HG03103 (cell line): ENCODE measurements at regions not wholly inside any gene's neighbourhood (a gene's known extent, or its start where the extent isn't known, plus 50 kb on each side); places are given as distances from the start of the nearest gene placed in this dataset.

Source experiments
- ATAC-seq: cut with Tn5 transposase; IDR thresholded peaks from one replicate; pipeline ENCODE4 v1.9.1; 2021; ENCODE audit warnings: low read depth; ENCODE audit not compliant: unreplicated experiment

GRCh38 chr14:97730706-97731105 lies 933.5 kb downstream of the VRK1 start:
- no peak for ATAC-seq

GRCh38 chr14:97731800-97732199 lies 934.6 kb downstream of the VRK1 start:
- no peak for ATAC-seq

- ATAC-seq, result no peak
Observed at GRCh38 chr14:97747316-97747715, 950.1 kb downstream of the VRK1 start.

- ATAC-seq, result no peak
Observed at GRCh38 chr14:97748616-97749015, 951.4 kb downstream of the VRK1 start.

GRCh38 chr14:97757491-97757890 lies 960.3 kb downstream of the VRK1 start:
- ATAC-seq, result no peak

- no peak for ATAC-seq
Observed at GRCh38 chr14:97760050-97760449, 962.9 kb downstream of the VRK1 start.

GRCh38 chr14:97762386-97762785 lies 965.2 kb downstream of the VRK1 start:
- no peak for ATAC-seq

- ATAC-seq, result no peak
Observed at GRCh38 chr14:97771340-97772045, 974.3 kb downstream of the VRK1 start.

- ATAC-seq, result no peak
Observed at GRCh38 chr14:97773598-97773997, 976.4 kb downstream of the VRK1 start.

- no peak for ATAC-seq
Observed at GRCh38 chr14:97776890-97777558, 979.8 kb downstream of the VRK1 start.

GRCh38 chr14:97777622-97778355 lies 980.6 kb downstream of the VRK1 start:
- no peak for ATAC-seq

GRCh38 chr14:97779140-97779539 lies 982.0 kb downstream of the VRK1 start:
- no peak for ATAC-seq

GRCh38 chr14:97780804-97781203 lies 983.6 kb downstream of the VRK1 start:
- no peak for ATAC-seq

- no peak for ATAC-seq
Observed at GRCh38 chr14:97781961-97782360, 984.8 kb downstream of the VRK1 start.

GRCh38 chr14:97782871-97783414 lies 985.8 kb downstream of the VRK1 start:
- ATAC-seq, result no peak

- ATAC-seq, result no peak
Observed at GRCh38 chr14:97785495-97785894, 988.3 kb downstream of the VRK1 start.

- ATAC-seq, result no peak
Observed at GRCh38 chr14:97788364-97788763, 991.2 kb downstream of the VRK1 start.

- ATAC-seq, result no peak
Observed at GRCh38 chr14:97788846-97789526, 991.8 kb downstream of the VRK1 start.

- no peak for ATAC-seq
Observed at GRCh38 chr14:97791072-97791471, 993.9 kb downstream of the VRK1 start.

GRCh38 chr14:97791906-97792305 lies 994.7 kb downstream of the VRK1 start:
- ATAC-seq, result no peak

GRCh38 chr14:97796511-97796910 lies 999.3 kb downstream of the VRK1 start:
- no peak for ATAC-seq
